GM23338 (cell line): ENCODE measurements at regions not wholly inside any gene's neighbourhood (a gene's known extent, or its start where the extent isn't known, plus 50 kb on each side); places are given as distances from the start of the nearest gene placed in this dataset.

ENCODE experiments used
- CREB1 ChIP-seq: fragments of 250-450 bp; sonication (Bioruptor Pico); IDR thresholded peaks from 2 replicates; pipeline ENCODE4 v1.5.0; 2020; ENCODE audit warnings: low read depth, mild to moderate bottlenecking, moderate library complexity
- CTCF ChIP-seq, 2 experiments: fragments of 200-600 bp in 1 of 2; sonication (generic) in 1 of 2; conservative IDR thresholded peaks; 2 replicates each; pipeline versions ENCODE4 v1.5.1 to v1.6.1; 2016 to 2017; ENCODE audit warnings: antibody characterized with exemption in 2 of 2, low read depth in 2 of 2, mild to moderate bottlenecking in 2 of 2, moderate library complexity in 1 of 2
- ETS1 ChIP-seq: IDR thresholded peaks from 2 replicates; pipeline ENCODE4 v1.6.1; 2016; ENCODE audit warnings: antibody characterized with exemption
- EZH2 ChIP-seq: fragments of 200-600 bp; sonication (generic); IDR thresholded peaks from one replicate; pipeline ENCODE4 v1.8.0; 2017; ENCODE audit warnings: antibody characterized with exemption, mild to moderate bottlenecking, low read depth; ENCODE audit not compliant: unreplicated experiment
- EZH2phosphoT487 ChIP-seq: fragments of 200-600 bp; sonication (generic); IDR thresholded peaks from one replicate; pipeline ENCODE4 v1.8.1; 2018; ENCODE audit warnings: antibody characterized with exemption; ENCODE audit not compliant: unreplicated experiment
- JUNB ChIP-seq: IDR thresholded peaks from one replicate; pipeline ENCODE4 v1.6.1; 2016; ENCODE audit warnings: antibody characterized with exemption; ENCODE audit not compliant: unreplicated experiment
- POLR2AphosphoS5 ChIP-seq: IDR thresholded peaks from 2 replicates; pipeline ENCODE4 v1.6.1; 2016; ENCODE audit warnings: antibody characterized with exemption, low read depth
- REST ChIP-seq: IDR thresholded peaks from one replicate; pipeline ENCODE4 v1.6.1; 2018; ENCODE audit warnings: antibody characterized with exemption; ENCODE audit not compliant: unreplicated experiment
- ZNF114 ChIP-seq: fragments of 250-450 bp; sonication (Bioruptor Pico); IDR thresholded peaks from 2 replicates; pipeline ENCODE4 v1.5.0; 2020; ENCODE audit warnings: mild to moderate bottlenecking, moderate library complexity
- ZNF462 ChIP-seq: fragments of 250-450 bp; sonication (Bioruptor Pico); IDR thresholded peaks from 2 replicates; pipeline ENCODE4 v1.5.0; 2020; ENCODE audit warnings: mild to moderate bottlenecking, moderate library complexity

GRCh38 chr9:134544388-134545214 lies 97.0 kb upstream of the COL5A1 start:
- TF ChIP-seq POLR2AphosphoS5, result no peak
- no peak for TF ChIP-seq CTCF (conservative IDR thresholded peaks at IDR 0.05; ENCODE audit: low read depth in 2 of 2)
- no peak for TF ChIP-seq CREB1 (CRISPR knock-in tag)
- no peak for TF ChIP-seq EZH2
- no peak for TF ChIP-seq REST
- TF ChIP-seq ETS1, result no peak
- no peak for TF ChIP-seq JUNB
- no peak for TF ChIP-seq EZH2phosphoT487
- TF ChIP-seq ZNF114 (CRISPR knock-in tag), result no peak
- no peak for TF ChIP-seq ZNF462
